Umbilical cord (tissue), 1 donor: ENCODE measurements at regions not wholly inside any gene's neighbourhood (a gene's known extent, or its start where the extent isn't known, plus 50 kb on each side); places are given as distances from the start of the nearest gene placed in this dataset.

Experiments
- DNase-seq: peaks from one replicate; pipeline ENCODE4 v3.0.0-alpha.2; 2015; ENCODE audit warnings: low spot score

GRCh38 chr2:67658820-67659219 lies 261.7 kb downstream of the ETAA1 start:
- DNase-seq, result no peak

DNA sequence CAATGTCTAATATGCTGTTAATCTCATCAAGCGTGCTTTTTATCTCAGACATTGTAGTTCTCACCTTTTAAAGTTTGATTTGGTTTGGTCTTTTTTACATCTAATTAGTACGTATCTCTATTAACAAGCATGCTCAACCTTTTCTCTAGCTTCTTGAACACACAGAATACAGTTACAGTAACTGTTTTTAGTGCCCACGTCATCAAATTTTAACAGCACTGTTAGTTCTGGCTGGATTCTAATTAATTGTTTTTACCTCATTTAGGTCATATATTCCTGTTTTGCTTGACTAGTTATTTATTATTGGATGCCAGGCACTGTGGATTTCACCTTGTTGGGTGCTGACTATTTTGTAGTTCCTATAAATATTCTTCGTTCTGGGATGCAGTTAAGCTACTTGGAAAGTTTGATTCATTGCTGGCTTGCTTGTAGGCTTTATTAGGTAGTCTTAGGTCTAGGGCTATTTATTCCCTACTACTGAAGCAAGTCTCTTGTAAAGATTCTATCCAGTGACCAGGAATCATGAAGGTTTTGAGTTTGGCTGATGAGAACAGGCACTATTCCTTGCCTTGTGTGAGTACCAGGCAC lies 263.0 kb downstream of the ETAA1 start:
- DNase-seq, result no peak

DNA sequence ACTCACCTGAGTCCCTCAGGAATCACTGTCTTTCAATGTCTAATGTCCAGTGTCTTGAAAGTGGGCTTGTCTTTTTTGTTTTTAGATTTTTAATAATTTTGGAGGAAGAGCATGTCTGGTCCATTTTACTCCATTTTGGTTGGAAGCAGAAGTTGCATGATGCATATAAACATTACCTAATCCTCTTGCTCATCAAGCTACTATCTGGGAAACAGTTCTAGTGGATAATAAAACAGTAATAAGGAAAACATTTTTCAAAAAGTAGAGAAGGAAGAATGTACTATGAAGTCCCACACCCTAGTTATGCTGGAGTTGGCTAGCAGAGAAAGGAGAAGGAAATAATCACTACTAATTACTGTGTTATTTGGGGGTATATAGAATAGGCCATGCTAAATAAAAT lies 263.7 kb downstream of the ETAA1 start:
- DNase-seq, result no peak

- DNase-seq, result no peak
These were observed 265.1 kb downstream of the ETAA1 start for GRCh38 chr2:67662222-67662621.

DNA sequence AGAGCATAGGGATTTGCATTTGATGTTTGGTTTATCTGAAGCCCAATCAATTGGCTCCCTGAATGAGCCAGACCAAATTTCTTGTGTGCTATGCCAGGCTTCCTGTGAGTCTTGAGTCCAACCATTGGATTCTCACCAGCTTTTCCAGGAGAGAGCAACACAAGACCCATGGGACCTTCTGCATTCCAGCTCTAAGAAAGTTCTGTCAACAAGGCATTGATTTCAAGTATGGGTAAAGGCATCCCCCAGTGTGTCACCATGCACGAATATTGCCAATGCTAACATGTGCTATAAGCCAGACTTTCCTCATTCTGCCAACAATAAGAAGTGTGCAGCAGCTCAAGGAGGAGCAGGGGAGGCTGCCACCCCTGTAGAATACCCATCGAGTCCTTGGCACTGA lies 266.6 kb downstream of the ETAA1 start:
- no peak for DNase-seq

DNA sequence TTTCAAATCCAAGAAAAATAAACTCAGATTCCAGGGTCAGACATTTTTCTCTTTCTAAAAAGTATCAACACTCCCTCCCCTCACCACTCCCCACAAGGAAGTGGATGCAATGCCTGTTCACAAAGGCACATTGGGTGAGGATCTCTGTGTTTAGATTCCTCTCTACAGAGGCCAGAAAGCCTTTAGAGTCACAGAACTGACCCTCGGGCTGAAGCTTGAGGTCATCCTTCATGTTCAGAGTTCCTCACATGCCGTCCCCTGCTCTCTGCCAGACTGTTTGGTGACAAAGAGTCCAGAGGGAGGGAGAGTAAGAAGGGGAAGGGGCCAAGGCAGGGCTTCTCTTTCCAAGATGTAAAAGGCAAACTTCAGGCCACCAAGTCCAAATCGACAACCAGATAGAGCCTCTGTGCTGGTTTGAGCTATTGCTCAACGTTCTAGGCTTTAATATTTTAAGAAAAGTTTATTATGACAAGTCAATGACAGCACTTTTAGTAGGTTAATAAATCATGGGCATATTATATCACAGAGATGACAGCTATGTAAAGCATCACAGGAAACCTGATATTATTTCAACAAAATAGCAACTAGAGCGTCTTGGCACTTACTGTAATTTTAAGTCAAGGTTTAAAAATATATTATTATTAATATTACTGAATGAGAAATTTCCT lies 269.4 kb downstream of the ETAA1 start:
- DNase-seq, result peak; percentile 14

DNA sequence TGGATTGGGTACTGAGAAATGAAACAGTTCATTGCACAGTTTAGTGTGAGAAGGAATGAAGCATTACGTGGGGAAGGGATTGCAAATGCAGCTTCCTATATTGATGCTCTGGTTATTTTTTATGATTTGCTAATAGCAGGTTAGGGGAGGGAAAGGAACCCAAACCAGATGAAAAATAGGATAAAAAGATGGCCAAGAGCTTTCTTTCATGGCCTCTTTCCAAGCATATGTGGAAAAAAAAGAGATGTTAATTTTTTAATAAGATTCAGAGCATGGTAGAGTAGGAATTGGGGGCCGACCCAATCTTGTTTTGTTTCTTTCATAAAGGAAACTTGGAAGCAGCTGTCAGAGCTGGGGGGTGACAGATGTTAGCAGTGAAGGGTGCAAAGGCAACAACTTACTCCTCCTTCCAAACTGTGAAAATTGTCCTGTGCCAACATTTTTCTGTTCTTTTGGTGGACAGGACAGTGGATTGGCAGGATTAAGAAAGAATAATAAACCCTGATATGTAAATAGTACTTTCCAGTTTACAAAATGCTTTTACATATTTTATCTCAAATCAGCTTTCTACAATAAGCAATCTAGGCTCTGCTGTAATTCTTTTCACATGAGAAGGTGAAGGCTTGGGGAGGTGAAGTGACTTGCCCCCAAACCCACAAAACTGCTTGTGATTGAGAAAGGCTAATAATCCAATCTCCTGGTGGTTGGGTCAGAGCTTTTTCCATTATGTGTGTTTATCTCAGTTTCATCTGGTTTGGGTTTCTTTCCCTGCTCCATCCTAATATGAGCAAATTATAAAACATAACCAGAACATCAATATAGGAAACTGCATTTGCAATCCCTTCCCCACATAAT lies 270.1 kb downstream of the ETAA1 start:
- no peak for DNase-seq

GRCh38 chr2:67668538-67668937 lies 271.4 kb downstream of the ETAA1 start:
- no peak for DNase-seq

DNA sequence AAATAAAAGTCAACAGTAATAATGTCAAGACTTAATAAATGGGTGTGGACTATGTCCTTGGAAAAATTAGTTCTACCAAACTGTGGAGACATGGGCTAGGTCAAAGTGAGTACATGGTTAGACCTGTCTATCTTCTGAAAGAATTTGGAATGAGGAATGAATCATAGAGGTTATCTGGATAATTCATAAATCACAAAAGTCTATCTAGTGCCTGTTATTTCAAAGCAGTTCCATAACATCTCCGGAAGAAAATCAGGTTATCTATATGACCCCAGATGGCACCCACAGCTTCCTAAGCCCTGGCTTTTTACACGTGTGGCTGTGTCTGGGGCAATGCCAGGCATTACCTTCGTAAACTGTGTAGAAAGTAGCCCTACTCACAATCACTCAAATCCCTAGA lies 272.0 kb downstream of the ETAA1 start:
- no peak for DNase-seq

- DNase-seq, result no peak
These were observed 272.6 kb downstream of the ETAA1 start for GRCh38 chr2:67669766-67670165.

GRCh38 chr2:67670747-67671183 lies 273.6 kb downstream of the ETAA1 start:
- no peak for DNase-seq

DNA sequence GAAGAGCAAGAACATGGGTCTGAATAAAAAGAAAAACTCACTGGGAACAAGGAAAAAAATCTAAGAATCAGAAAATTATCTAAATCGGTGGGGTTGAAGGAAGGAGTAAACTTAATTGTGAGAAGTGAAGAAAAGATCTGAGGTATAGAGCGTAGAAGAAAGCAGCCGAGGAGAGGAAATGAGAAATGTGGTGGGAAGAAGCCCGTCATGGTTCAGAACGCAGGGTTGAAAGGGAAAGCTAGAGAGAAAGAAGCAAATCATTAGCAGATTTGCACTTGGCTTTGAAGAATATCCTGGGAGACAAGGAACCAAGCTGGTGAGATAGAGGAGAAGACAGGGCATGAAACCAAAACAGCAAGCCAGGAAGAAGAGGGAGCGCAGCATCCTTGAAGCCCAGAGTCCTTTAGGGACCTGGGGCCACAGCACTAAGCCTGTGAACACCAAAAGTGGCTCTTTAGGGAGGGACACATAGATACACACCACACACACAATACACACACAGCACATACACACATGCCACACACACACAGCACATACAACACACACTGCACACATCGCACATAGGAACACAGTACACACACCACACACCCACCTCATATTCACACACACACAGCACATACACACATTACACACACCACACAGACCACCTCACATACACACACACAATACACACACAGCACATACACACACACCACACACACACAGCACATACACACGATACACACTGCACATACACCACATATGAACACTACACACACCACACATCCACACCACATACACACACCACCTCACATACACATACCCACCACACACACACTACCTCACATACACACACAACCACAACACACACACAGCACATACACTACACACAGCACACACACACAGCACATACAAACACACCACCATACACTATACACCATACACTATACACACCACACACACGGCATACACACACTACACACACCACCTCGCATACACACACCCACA lies 274.6 kb downstream of the ETAA1 start:
- no peak for DNase-seq

- no peak for DNase-seq
These were observed 277.5 kb downstream of the ETAA1 start for GRCh38 chr2:67674668-67675067.

GRCh38 chr2:67684991-67685390 lies 287.9 kb downstream of the ETAA1 start:
- DNase-seq, result no peak

GRCh38 chr2:67686254-67686653 lies 289.1 kb downstream of the ETAA1 start:
- DNase-seq, result no peak

DNA sequence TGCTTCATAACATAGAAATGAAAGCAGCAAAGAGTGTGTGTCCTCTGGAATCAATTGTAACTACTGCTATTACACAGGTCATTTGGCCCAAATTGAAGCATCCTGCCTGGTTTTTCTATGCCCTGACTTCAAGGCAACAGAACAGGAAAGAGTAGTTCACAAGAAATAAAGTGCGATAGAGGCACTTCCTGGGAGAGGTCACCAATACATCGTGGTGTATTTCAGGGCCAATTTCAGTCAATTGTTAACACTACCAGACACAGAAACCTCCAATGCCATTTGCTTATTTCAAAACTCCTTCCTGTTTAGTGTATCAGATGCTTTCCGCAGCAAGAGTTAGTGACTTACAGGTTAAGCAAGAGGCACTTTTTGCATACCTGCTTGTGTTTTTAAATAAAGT lies 292.1 kb downstream of the ETAA1 start:
- no peak for DNase-seq

GRCh38 chr2:67689651-67690050 lies 292.5 kb downstream of the ETAA1 start:
- no peak for DNase-seq

DNA sequence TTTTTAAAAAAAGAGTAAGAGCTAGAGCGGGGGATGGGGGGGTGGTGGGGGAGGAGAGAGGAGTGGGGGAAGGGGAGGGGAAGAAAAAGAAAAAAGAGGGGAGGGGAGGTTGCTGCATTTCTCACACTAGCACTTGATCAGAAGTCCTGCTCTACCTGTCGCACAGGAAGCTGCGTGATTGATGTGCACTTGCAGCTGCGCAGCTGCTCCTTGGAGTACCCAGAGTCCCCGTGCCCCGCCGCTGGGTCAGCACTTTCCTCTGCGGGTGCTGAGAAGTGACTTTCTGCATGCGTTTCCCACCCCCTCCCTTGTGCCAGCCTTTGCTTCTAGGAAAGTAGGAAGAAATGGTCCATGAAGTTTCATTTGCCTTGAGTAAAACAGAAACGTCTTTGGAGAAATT lies 297.3 kb downstream of the ETAA1 start:
- DNase-seq, result peak; percentile 17

- DNase-seq, result no peak
These were observed 303.9 kb downstream of the ETAA1 start for GRCh38 chr2:67701011-67701410.

DNA sequence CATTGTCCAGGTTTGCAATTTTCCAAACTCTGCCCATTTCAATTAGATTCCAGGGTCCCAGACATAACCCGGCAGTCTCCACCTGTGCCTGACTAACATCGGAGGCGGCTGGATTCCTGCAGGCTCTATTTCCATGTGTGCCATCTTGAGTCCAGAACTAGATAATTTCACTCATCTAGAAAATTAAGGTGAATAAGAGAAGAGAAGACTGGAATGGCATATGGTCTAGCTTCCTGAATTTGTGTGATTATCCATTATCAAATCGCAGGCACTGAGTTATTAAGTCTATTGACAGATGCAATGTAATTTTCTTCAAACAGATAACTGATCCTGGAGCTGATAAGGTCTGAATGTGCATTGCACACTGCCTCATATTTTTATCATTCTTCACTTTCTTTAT lies 305.2 kb downstream of the ETAA1 start:
- no peak for DNase-seq

- DNase-seq, result no peak
These were observed 305.8 kb downstream of the ETAA1 start for GRCh38 chr2:67702937-67703336.

GRCh38 chr2:67706082-67706481 lies 308.9 kb downstream of the ETAA1 start:
- DNase-seq, result no peak
